Kidney (tissue), 13 donors: ENCODE measurements at regions not wholly inside any gene's neighbourhood (a gene's known extent, or its start where the extent isn't known, plus 50 kb on each side); places are given as distances from the start of the nearest gene placed in this dataset.

ENCODE experiments used
- DNase-seq, 5 donors: peaks; one replicate each; pipeline ENCODE4 v3.0.0-alpha.2; 2013 to 2020
- FAIRE-seq: peaks from 2 replicates; lab custom pipeline; 2012; peaks lifted over from hg19 to GRCh38; lab: Jason Lieb, UNC
- H3K27ac ChIP-seq, 2 donors: one replicate each; pipeline ENCODE4 v1.7.0; 2013; ENCODE audit warnings: low read depth in 2 of 2, low read length in 2 of 2, inconsistent platforms in 1 of 2
- H3K27me3 ChIP-seq: one replicate; pipeline ENCODE4 v1.7.1; 2013; ENCODE audit warnings: low read length, inconsistent platforms; ENCODE audit not compliant: control insufficient read depth, insufficient read depth
- H3K36me3 ChIP-seq, 3 donors: one replicate each; pipeline versions ENCODE4 v1.7.0 to v1.7.1; 2013; ENCODE audit warnings: low read length in 3 of 3, control low read depth in 1 of 3, inconsistent platforms in 1 of 3; ENCODE audit not compliant: insufficient read depth in 3 of 3, control insufficient read depth in 2 of 3
- H3K4me1 ChIP-seq, 3 donors: one replicate each; pipeline versions ENCODE4 v1.7.0 to v1.7.1; 2013; ENCODE audit warnings: low read length in 3 of 3, inconsistent platforms in 1 of 3, low read depth in 1 of 3; ENCODE audit not compliant: control insufficient read depth in 2 of 3, insufficient read depth in 2 of 3
- H3K4me3 ChIP-seq, 3 donors: one replicate each; pipeline versions ENCODE4 v1.7.0 to v1.8.1; 2013; ENCODE audit warnings: low read length in 3 of 3, control low read depth in 1 of 3, inconsistent platforms in 1 of 3
- H3K9ac ChIP-seq, 3 donors: one replicate each; pipeline versions ENCODE4 v1.7.0 to v1.7.1; 2013; ENCODE audit warnings: low read length in 3 of 3, control low read depth in 1 of 3, inconsistent platforms in 1 of 3
- H3K9me3 ChIP-seq, 3 donors: one replicate each; pipeline versions ENCODE4 v1.7.0 to v1.7.1; 2013; ENCODE audit warnings: low read length in 3 of 3, control low read depth in 1 of 3, inconsistent platforms in 1 of 3; ENCODE audit not compliant: control insufficient read depth in 2 of 3, insufficient read depth in 1 of 3
- CTCF ChIP-seq: IDR thresholded peaks from 3 replicates; pipeline ENCODE4 v1.5.1; 2012; ENCODE audit warnings: mild to moderate bottlenecking, moderate library complexity, borderline replicate concordance; ENCODE audit not compliant: insufficient read depth; ENCODE audit errors: extremely low read depth
- intact Hi-C: fragments of 100-400 bp; cut with DNase I; formaldehyde crosslinking; loops from one replicate; pipeline ENCODE4 v1.11.1; 2022
- donor health status: control.
- donor health status: control.
- donor health status: control.
- donor health status: control.
- donor health status: control.
- donor health status: DM: yes; HTN: yes; CAD: no.
- donor health status: Normal renal cell carcinoma (clear cell type).

GRCh38 chr10:43701295-43701694 is 52.6 kb upstream of the ZNF32 start:
- DNase-seq: no peak

GRCh38 chr10:43700306-43700705 is 51.6 kb upstream of the ZNF32 start:
- no peak overlapping the region for H3K27ac ChIP-seq
- TF ChIP-seq CTCF: no peak
- no peaks in the 10 kb centered on the region for H3K9me3 ChIP-seq
- no peaks in the 10 kb centered on the region for H3K27me3 ChIP-seq
- DNase-seq (no peak), FAIRE-seq (no peak)
- no peak overlapping the region for H3K4me3 ChIP-seq
- no peak overlapping the region for H3K9ac ChIP-seq
- peaks cover 0 to 2% (median 0%) of the 10 kb centered on the region in 3 donors for H3K36me3 ChIP-seq
- H3K4me1 ChIP-seq: no peaks in the 10 kb centered on the region
- intact Hi-C loops: no loop called here

More at GRCh38 chr10:43701295-43701694, 52.6 kb upstream of the ZNF32 start:
- Histone ChIP-seq H3K36me3 (peaks cover 0 to 2% (median 0%) of the 10 kb centered on the region in 3 donors), H3K4me3 (no peak overlapping the region), H3K9me3 (no peaks in the 10 kb centered on the region), H3K27ac (no peak overlapping the region), H3K27me3 (no peaks in the 10 kb centered on the region), H3K4me1 (no peaks in the 10 kb centered on the region), H3K9ac (no peak overlapping the region)
- FAIRE-seq: no peak
- TF ChIP-seq CTCF: no peak
- intact Hi-C loops: no loop called here

- FAIRE-seq: no peak
- H3K27ac ChIP-seq: no peak overlapping the region
- no peak overlapping the region for H3K4me3 ChIP-seq
- intact Hi-C loops: no loop called here
- TF ChIP-seq CTCF: no peak
- H3K27me3 ChIP-seq: no peaks in the 10 kb centered on the region
- H3K36me3 ChIP-seq: peaks cover 0 to 2% (median 0%) of the 10 kb centered on the region in 3 donors
- no peaks in the 10 kb centered on the region for H3K4me1 ChIP-seq
- H3K9ac ChIP-seq: no peak overlapping the region
- DNase-seq: no peak
- H3K9me3 ChIP-seq: no peaks in the 10 kb centered on the region
Observed at GRCh38 chr10:43699516-43699915, 50.8 kb upstream of the ZNF32 start.
